Muscle of leg (tissue), 3 donors: ENCODE measurements at regions not wholly inside any gene's neighbourhood (a gene's known extent, or its start where the extent isn't known, plus 50 kb on each side); places are given as distances from the start of the nearest gene placed in this dataset.
"Not testable (repeated sequence)": the region's sequence is repeated elsewhere in the genome, so short reads cannot be mapped to it uniquely, and the experiment has no call there.

Source experiments
- DNase-seq: peaks from one replicate; pipeline ENCODE4 v3.0.0; 2013
- H3K27ac ChIP-seq: one replicate; pipeline ENCODE4 v1.5.1; 2013; ENCODE audit warnings: mild to moderate bottlenecking, low read length, control low read depth
- H3K27me3 ChIP-seq: one replicate; pipeline ENCODE4 v1.6.1; 2013; ENCODE audit warnings: low read length; ENCODE audit not compliant: control insufficient read depth, insufficient read depth
- H3K36me3 ChIP-seq: one replicate; pipeline ENCODE4 v1.6.1; 2013; ENCODE audit warnings: low read length; ENCODE audit not compliant: control insufficient read depth, insufficient read depth
- H3K4me1 ChIP-seq: one replicate; pipeline ENCODE4 v1.6.1; 2013; ENCODE audit warnings: low read length; ENCODE audit not compliant: control insufficient read depth, insufficient read depth
- H3K4me3 ChIP-seq: one replicate; pipeline ENCODE4 v1.5.1; 2013; ENCODE audit warnings: low read length, control low read depth
- H3K9me3 ChIP-seq: replicated peaks from 2 replicates; pipeline ENCODE4 v1.6.1; 2013; ENCODE audit warnings: low read depth, low read length; ENCODE audit not compliant: control insufficient read depth
- WGBS: methylation state at CpG from one replicate; pipeline ENCODE4 v1.1.5; 2013; ENCODE audit warnings: missing lambda C conversion rate; ENCODE audit not compliant: insufficient coverage; 5-methylcytosine and 5-hydroxymethylcytosine counted together

GRCh38 chr3:79976466-79976865 lies 208.7 kb upstream of the ROBO1 start:
- no CpG with 5 or more reads among the region's 1 CpG for WGBS
- Histone ChIP-seq H3K4me3 (no peak overlapping the region), H3K9me3 (no peaks in the 10 kb centered on the region)

GRCh38 chr3:79973917-79974595 lies 206.3 kb upstream of the ROBO1 start:
- Histone ChIP-seq H3K4me1 (no peaks in the 10 kb centered on the region), H3K36me3 (no peaks in the 10 kb centered on the region), H3K4me3 (no peak overlapping the region), H3K27me3 (no peaks in the 10 kb centered on the region), H3K9me3 (no peaks in the 10 kb centered on the region), H3K27ac (no peak overlapping the region)
- DNase-seq: no peak
- no CpG with 5 or more reads among the region's 5 CpGs for WGBS

More at GRCh38 chr3:79976466-79976865, 208.7 kb upstream of the ROBO1 start:
- H3K27ac ChIP-seq: no peak overlapping the region
- no peaks in the 10 kb centered on the region for H3K4me1 ChIP-seq
- no peaks in the 10 kb centered on the region for H3K36me3 ChIP-seq
- no peak for DNase-seq
- H3K27me3 ChIP-seq: no peaks in the 10 kb centered on the region

- no peaks in the 10 kb centered on the region for H3K4me1 ChIP-seq
- H3K9me3 ChIP-seq: no peaks in the 10 kb centered on the region
- DNase-seq: no peak
- no peaks in the 10 kb centered on the region for H3K36me3 ChIP-seq
- no peak overlapping the region for H3K27ac ChIP-seq
- no peaks in the 10 kb centered on the region for H3K27me3 ChIP-seq
- no CpG with 5 or more reads among the region's 1 CpG for WGBS
- no peak overlapping the region for H3K4me3 ChIP-seq
Observed at GRCh38 chr3:79973482-79973881, 205.7 kb upstream of the ROBO1 start.

GRCh38 chr3:79968418-79968817 lies 200.6 kb upstream of the ROBO1 start:
- no peak overlapping the region for H3K27ac ChIP-seq
- WGBS: no CpG with 5 or more reads among the region's 1 CpG
- no peaks in the 10 kb centered on the region for H3K27me3 ChIP-seq
- H3K4me1 ChIP-seq: no peaks in the 10 kb centered on the region
- H3K36me3 ChIP-seq: no peaks in the 10 kb centered on the region
- DNase-seq: no peak
- H3K4me3 ChIP-seq: no peak overlapping the region
- H3K9me3 ChIP-seq: peaks cover 4% of the 10 kb centered on the region

GRCh38 chr3:79960594-79960993 lies 192.8 kb upstream of the ROBO1 start:
- Histone ChIP-seq H3K4me3 (no peak overlapping the region), H3K27me3 (no peaks in the 10 kb centered on the region), H3K27ac (no peak overlapping the region), H3K4me1 (no peaks in the 10 kb centered on the region), H3K36me3 (no peaks in the 10 kb centered on the region), H3K9me3 (peaks cover 5% of the 10 kb centered on the region)
- WGBS: no CpG with 5 or more reads among the region's 3 CpGs
- no peak for DNase-seq

GRCh38 chr3:79957066-79957465 lies 189.3 kb upstream of the ROBO1 start:
- WGBS: no CpG with 5 or more reads among the region's 6 CpGs
- H3K4me3 ChIP-seq: no peak overlapping the region
- H3K36me3 ChIP-seq: no peaks in the 10 kb centered on the region
- DNase-seq: no peak
- no peaks in the 10 kb centered on the region for H3K27me3 ChIP-seq
- no peak overlapping the region for H3K27ac ChIP-seq
- H3K4me1 ChIP-seq: no peaks in the 10 kb centered on the region
- H3K9me3 ChIP-seq: no peaks in the 10 kb centered on the region

GRCh38 chr3:79954756-79955155 lies 187.0 kb upstream of the ROBO1 start:
- DNase-seq: no peak
- H3K4me3 ChIP-seq: no peak overlapping the region
- H3K4me1 ChIP-seq: no peaks in the 10 kb centered on the region
- no peaks in the 10 kb centered on the region for H3K36me3 ChIP-seq
- H3K9me3 ChIP-seq: no peaks in the 10 kb centered on the region
- 46% methylated on average over 2 of the region's 5 CpGs for WGBS
- H3K27me3 ChIP-seq: no peaks in the 10 kb centered on the region
- no peak overlapping the region for H3K27ac ChIP-seq

- H3K36me3 ChIP-seq: no peaks in the 10 kb centered on the region
- H3K4me3 ChIP-seq: no peak overlapping the region
- H3K9me3 ChIP-seq: no peaks in the 10 kb centered on the region
- no peak overlapping the region for H3K27ac ChIP-seq
- 33% methylated on average over 1 of the region's 2 CpGs for WGBS
- no peaks in the 10 kb centered on the region for H3K27me3 ChIP-seq
- H3K4me1 ChIP-seq: no peaks in the 10 kb centered on the region
- no peak for DNase-seq
Observed at GRCh38 chr3:79953591-79954101, 185.8 kb upstream of the ROBO1 start.

- DNase-seq, H3K9me3 ChIP-seq, H3K4me3 ChIP-seq, H3K4me1 ChIP-seq, H3K27me3 ChIP-seq, H3K27ac ChIP-seq, H3K36me3 ChIP-seq: not testable (repeated sequence)
- 96% methylated on average over 23 of the region's 23 CpGs for WGBS
Observed at GRCh38 chr3:79951426-79951825, 183.6 kb upstream of the ROBO1 start.

- H3K27me3 ChIP-seq: no peaks in the 10 kb centered on the region
- WGBS: no CpG with 5 or more reads among the region's 2 CpGs
- H3K4me1 ChIP-seq: no peaks in the 10 kb centered on the region
- no peaks in the 10 kb centered on the region for H3K9me3 ChIP-seq
- no peak overlapping the region for H3K27ac ChIP-seq
- H3K36me3 ChIP-seq: no peaks in the 10 kb centered on the region
- H3K4me3 ChIP-seq: no peak overlapping the region
- no peak for DNase-seq
Observed at GRCh38 chr3:79947957-79948356, 180.2 kb upstream of the ROBO1 start.

GRCh38 chr3:79947469-79947868 lies 179.7 kb upstream of the ROBO1 start:
- no peak for DNase-seq
- no peak overlapping the region for H3K27ac ChIP-seq
- no CpG with 5 or more reads among the region's 1 CpG for WGBS
- no peaks in the 10 kb centered on the region for H3K27me3 ChIP-seq
- H3K36me3 ChIP-seq: no peaks in the 10 kb centered on the region
- H3K4me3 ChIP-seq: no peak overlapping the region
- H3K9me3 ChIP-seq: no peaks in the 10 kb centered on the region
- H3K4me1 ChIP-seq: no peaks in the 10 kb centered on the region
